ENCODE measurements at regions not wholly inside any gene's neighbourhood (a gene's known extent, or its start where the extent isn't known, plus 50 kb on each side); places are given as distances from the start of the nearest gene placed in this dataset.
"Not testable (repeated sequence)": the region's sequence is repeated elsewhere in the genome, so short reads cannot be mapped to it uniquely, and the experiment has no call there.

DNA sequence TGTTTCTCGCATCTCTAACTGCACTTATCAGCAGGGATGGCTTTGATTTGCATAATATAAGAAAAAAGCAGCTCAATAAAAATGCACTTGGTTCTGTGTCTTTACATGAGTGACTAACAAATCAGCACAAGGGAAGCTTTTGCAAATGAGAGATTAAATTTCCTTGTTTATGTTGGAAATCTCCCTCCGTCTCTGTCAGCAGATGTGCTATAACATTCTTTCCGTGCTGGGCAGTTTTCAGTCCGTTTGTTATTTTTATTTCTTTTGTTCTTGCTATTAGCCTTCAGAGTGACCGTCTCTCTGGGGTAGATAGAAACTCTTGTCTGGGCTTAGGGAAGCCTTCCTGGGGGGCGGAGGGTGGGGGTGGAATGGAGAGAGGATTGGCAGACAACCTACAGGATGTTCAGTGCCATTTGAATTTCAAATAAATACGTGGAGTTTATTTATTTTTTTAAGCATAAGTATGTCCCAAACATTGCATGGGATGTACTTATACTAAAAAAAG, 96.0 kb downstream of the GATA3 start:
- ChIA-PET CTCF (no interaction called here), POLR2A (no interaction called here)
- H3K4me1 Mint-ChIP-seq, result peaks cover 5% of the 10 kb centered on the region
- DNase-seq (no peak), ATAC-seq (no peak)
- peaks cover 2% of the 10 kb centered on the region for H3K27me3 Mint-ChIP-seq
- intact Hi-C loops (cut with DNase I, micrococcal nuclease), result no loop called here
- H3K9me3 Mint-ChIP-seq (ENCODE audit: low read depth), result no peaks in the 10 kb centered on the region
- H3K4me3 Mint-ChIP-seq, result no peak overlapping the region
- no peak overlapping the region for H3K27ac Mint-ChIP-seq
- no peaks in the 10 kb centered on the region for H3K36me3 Mint-ChIP-seq (ENCODE audit: low read depth)

DNA sequence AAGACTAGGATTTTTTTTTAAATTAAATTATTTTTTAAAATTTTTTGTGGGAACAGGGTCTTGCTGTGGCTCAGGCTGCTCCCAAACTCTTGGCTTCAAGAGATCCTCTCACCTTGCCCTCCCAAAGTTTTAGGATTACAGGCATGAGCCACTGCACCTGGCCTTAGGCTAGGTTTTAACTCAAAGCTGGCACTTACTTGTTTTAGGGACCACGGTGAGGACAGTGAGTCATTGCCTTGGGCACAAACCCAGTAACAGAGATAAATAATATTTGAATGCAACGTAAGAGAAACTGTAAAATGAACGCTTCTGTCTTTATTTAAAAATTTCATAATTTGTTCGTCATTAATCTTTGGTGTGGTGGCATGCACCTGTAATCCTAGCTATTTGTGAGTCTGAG, 96.6 kb downstream of the GATA3 start:
- ATAC-seq (no peak), DNase-seq (no peak)
- Mint-ChIP-seq H3K9me3 (ENCODE audit: low read depth) (no peaks in the 10 kb centered on the region), H3K4me3 (no peak overlapping the region), H3K4me1 (peaks cover 5% of the 10 kb centered on the region), H3K36me3 (ENCODE audit: low read depth) (no peaks in the 10 kb centered on the region), H3K27me3 (peaks cover 2% of the 10 kb centered on the region), H3K27ac (no peak overlapping the region)
- intact Hi-C loops (cut with DNase I, micrococcal nuclease), result no loop called here
- ChIA-PET CTCF (interaction anchor here (0.9 kb wide), 1 partner anchor 45 kb away, joined by 3 read pairs; no protein-coding TSS in a partner anchor), POLR2A (no interaction called here)

DNA sequence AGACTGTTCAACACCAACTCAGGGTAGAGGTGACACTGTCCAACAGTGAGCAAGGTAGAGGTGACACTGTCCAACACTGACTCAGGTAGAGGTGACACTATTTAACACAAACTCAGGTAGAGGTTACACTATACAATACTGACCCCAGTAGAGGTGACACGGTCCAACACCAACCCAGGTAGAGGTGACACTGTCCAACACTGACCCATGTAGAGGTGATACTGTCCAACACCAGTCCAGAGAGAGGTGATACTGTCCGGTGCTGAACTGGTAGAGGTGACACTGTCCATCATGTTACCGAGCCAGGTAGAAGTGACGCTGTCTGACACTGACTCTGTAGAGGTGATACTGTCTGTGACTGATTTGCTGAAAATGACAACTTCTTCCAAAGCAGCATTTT, 102.4 kb downstream of the GATA3 start:
- H3K4me3 Mint-ChIP-seq, result no peak overlapping the region

DNA sequence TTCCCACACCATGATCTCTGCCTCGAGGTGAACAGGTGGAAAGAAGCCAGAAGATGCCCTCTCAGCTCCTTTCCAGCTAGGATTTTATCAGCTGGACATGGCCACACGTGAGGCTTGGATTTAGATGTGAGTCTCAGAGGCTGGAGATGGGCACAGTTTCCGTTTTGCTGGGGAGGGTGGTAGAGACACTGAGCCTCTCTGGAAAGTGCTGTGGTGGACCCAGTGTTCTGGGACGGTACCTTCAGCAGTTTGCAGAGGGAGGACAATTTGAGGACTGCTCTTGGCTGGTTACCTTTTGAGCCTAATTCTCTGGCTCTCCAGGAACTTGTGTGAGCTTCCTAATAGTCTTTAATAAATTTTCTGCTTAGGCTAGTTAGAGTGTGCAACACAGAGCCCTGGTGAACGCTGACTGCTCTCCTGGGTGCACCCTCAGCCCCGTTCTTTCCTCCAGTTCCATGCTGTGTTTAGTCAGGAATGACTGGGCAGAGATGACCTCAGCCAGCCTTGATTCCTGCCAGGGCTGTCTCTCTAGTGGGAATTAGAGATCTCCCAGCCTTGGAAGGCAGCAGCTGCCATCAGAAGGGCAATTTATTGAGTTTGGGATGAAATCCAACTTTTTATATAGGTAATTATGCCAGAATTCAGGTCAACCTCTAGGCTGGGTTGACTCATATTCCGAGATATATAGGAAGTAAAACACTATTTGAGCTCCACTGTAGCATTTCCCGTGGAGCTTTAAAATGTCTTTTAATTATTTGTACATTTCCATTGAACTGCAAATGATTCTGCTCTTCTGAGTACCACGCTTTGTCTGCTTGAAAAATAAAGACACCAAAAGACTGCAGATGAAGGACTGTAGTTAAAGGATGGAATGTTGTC, 103.9 kb downstream of the GATA3 start:
- Mint-ChIP-seq H3K27me3 (peaks cover 3% of the 10 kb centered on the region), H3K27ac (no peak overlapping the region), H3K9me3 (ENCODE audit: low read depth) (no peaks in the 10 kb centered on the region), H3K36me3 (ENCODE audit: low read depth) (no peaks in the 10 kb centered on the region), H3K4me3 (no peak overlapping the region), H3K4me1 (peaks cover 17% of the 10 kb centered on the region)
- ChIA-PET POLR2A (no interaction called here), CTCF (interaction anchor here (0.8 kb wide), 1 partner anchor 11 kb away, joined by 5 read pairs; no protein-coding TSS in a partner anchor)
- intact Hi-C loops (cut with DNase I, micrococcal nuclease), result no loop called here
- ATAC-seq (no peak), DNase-seq (no peak)

More for the DNA sequence above, 102.4 kb downstream of the GATA3 start:
- Mint-ChIP-seq H3K4me1 (peaks cover 17% of the 10 kb centered on the region), H3K36me3 (ENCODE audit: low read depth) (no peaks in the 10 kb centered on the region), H3K9me3 (ENCODE audit: low read depth) (no peaks in the 10 kb centered on the region), H3K27me3 (peaks cover 3% of the 10 kb centered on the region), H3K27ac (no peak overlapping the region)
- intact Hi-C loops (cut with DNase I, micrococcal nuclease), result no loop called here
- POLR2A ChIA-PET, result no interaction called here
- DNase-seq, result no peak
- CTCF ChIA-PET, result no interaction called here
- no peak for ATAC-seq

DNA sequence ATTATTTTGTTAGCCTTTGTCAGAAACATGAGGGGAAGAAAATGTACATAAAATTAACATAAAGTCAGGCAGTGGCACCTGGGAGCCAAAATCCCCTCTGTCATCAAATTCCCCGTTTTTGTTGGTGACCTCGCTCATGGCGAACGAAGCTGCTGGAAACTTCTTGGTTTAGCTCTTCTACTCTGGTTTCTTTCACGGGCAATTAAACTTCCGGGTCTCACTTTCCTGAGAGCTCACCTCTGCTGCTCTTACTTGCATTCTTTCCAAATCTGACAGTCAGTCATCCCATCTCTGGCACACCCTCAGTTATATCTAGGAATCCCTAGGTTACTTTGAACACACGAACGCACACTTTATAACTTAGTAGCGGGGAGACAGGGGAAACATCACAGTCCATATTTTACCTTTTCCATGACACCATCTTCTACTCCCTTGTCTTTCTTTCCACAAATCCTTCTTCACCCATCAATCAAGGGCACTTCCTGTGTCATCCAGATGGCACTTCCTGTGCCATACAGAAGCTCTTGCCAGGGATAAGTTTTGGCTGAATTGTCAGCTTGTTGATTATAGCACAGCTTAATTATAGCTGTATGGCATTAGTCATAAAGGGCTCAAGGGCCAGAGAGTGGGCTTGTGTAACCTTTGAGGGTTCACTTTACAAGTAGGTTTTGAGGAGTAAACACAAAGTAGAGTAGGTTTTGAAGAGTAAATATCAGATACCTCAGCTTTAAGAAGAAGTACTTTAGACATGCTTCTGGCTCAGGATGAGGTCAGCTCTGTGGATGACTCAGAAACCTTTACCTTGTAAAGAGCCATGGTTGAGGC, 105.1 kb downstream of the GATA3 start:
- ChIA-PET POLR2A (no interaction called here), CTCF (interaction anchor here (0.6 to 0.7 kb wide), 2 partner anchors 21 to 22 kb away, joined by 3 to 6 read pairs; no protein-coding TSS in a partner anchor)
- H3K4me1 Mint-ChIP-seq, result peaks cover 11% of the 10 kb centered on the region
- H3K36me3 Mint-ChIP-seq (ENCODE audit: low read depth), result no peaks in the 10 kb centered on the region
- H3K4me3 Mint-ChIP-seq, result no peak overlapping the region
- intact Hi-C loops (cut with DNase I, micrococcal nuclease), result no loop called here
- peaks cover 3% of the 10 kb centered on the region for H3K27me3 Mint-ChIP-seq
- ATAC-seq (peak; percentile 93), DNase-seq (peak; percentile 14)
- peak overlapping the region; percentile 53 for H3K27ac Mint-ChIP-seq
- no peaks in the 10 kb centered on the region for H3K9me3 Mint-ChIP-seq (ENCODE audit: low read depth)

DNA sequence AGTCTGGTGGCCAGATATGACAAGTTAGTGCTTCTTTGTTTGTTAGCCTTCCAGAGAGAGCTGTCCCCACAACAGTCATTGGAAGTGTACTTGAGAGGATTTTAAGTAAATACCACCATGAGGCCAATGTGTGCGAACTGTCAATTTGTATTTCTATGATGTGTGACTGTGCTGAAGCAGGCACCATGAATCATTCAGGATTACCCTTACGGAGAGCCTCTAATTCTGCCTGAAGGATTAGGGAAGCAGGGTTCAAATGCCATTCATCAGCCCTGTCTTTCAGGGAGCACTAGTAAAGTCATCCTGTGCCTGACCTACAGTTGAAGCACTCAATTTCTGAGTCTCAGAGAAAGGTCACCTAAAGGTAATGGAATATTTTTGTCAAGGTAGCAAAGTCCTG, 109.3 kb downstream of the GATA3 start:
- POLR2A ChIA-PET, result no interaction called here
- peaks cover 4% of the 10 kb centered on the region for H3K36me3 Mint-ChIP-seq (ENCODE audit: low read depth)
- peaks cover 11% of the 10 kb centered on the region for H3K4me1 Mint-ChIP-seq

DNA sequence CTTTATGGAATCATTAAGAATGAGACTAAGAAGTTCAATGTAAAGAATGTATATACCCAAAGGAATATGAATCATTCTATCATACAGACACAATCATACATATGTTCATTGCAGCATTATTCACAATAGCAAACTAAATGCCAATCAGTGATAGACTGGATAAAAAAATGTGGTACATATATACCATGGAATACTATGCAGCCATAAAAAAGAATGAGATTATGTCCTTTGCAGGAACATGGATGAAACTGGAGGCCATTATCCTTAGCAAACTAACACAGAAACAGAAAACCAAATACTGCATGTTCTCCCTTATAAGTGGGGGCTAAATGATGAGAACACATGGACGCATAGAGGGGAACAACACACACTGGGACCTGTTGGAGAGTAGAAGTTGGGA, 110.2 kb downstream of the GATA3 start:
- POLR2A ChIA-PET, CTCF ChIA-PET: not testable (repeated sequence)

More for the DNA sequence above, 109.3 kb downstream of the GATA3 start:
- Mint-ChIP-seq H3K4me3 (no peak overlapping the region), H3K27me3 (peaks cover 3% of the 10 kb centered on the region), H3K27ac (no peak overlapping the region), H3K9me3 (ENCODE audit: low read depth) (peaks cover 14% of the 10 kb centered on the region)
- CTCF ChIA-PET, result no interaction called here
- ATAC-seq (no peak), DNase-seq (no peak)
- intact Hi-C loops (cut with DNase I, micrococcal nuclease), result no loop called here

DNA sequence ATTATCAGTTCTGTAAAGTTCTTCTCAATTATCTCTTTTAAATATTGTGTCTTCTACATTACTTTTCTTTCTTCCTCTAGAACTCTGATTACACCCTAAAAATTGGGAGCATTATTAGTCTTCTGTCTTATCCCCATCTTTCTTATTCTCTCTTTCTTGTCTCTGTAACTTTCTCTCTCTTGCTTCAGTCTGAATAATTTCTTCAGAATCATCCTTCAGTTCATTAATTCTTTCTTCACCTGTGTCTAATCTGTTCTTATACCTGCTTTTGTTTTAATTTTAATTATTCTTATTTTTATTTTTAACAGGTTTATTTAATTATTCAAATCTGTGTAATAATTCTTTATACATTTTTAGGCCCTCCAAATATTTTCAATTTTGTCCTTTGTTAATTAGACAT, 114.3 kb downstream of the GATA3 start:
- no peaks in the 10 kb centered on the region for H3K27me3 Mint-ChIP-seq
- no peak overlapping the region for H3K4me3 Mint-ChIP-seq
- CTCF ChIA-PET, result no interaction called here
- H3K27ac Mint-ChIP-seq, result no peak overlapping the region
- peaks cover 20% of the 10 kb centered on the region for H3K9me3 Mint-ChIP-seq (ENCODE audit: low read depth)
- DNase-seq (no peak), ATAC-seq (no peak)
- intact Hi-C loops (cut with DNase I, micrococcal nuclease), result no loop called here
- H3K4me1 Mint-ChIP-seq, result no peaks in the 10 kb centered on the region
- peaks cover 4% of the 10 kb centered on the region for H3K36me3 Mint-ChIP-seq (ENCODE audit: low read depth)
- POLR2A ChIA-PET, result no interaction called here

More for the DNA sequence above, 110.2 kb downstream of the GATA3 start:
- intact Hi-C loops (cut with DNase I, micrococcal nuclease); H3K27ac Mint-ChIP-seq; H3K4me1 Mint-ChIP-seq; ATAC-seq; H3K4me3 Mint-ChIP-seq; H3K27me3 Mint-ChIP-seq; DNase-seq; H3K36me3 Mint-ChIP-seq (ENCODE audit: low read depth): not testable (repeated sequence)
- peaks cover 20% of the 10 kb centered on the region for H3K9me3 Mint-ChIP-seq (ENCODE audit: low read depth)

DNA sequence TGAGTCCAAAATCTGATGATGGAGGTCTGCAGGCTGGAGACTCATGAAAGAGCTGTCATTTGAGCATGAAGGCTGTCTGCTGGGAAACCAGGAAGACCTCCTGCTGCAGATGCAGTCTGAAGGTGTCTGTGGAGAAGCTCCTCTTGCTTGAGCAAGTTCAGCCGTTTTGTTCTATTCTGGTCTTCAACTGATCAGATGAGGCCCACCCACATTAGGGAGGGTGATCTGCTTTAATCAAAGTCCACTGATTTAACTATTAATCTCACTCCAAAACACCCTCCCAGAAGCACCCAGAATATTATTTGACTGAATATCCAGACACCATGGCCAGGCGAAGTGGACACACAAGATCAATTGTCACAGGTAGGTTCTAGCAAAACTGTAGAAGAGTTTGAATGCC, 116.5 kb downstream of the GATA3 start:
- CTCF ChIA-PET, result interaction anchor here (1.0 kb wide), 1 partner anchor 9 kb away, joined by 3 read pairs; no protein-coding TSS in a partner anchor
- ATAC-seq, result no peak

DNA sequence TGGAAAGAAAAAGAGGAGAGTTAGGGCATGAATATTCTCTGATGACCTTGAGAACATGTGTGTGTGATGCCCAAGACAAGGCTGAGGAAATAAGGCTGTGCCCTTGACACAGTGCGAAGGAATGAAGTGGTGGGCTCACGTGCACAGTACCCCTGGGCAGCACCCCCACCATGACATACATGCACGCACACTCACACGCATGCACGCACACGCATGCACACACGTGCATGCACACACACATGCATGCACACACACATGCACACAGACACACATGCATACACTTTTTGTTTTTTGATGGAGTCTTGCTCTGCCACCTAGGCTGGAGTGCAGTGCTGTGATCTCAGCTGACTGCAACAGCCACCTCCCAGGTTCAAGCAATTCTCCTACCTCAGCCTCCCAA, 118.1 kb downstream of the GATA3 start:
- no peak overlapping the region for H3K4me3 Mint-ChIP-seq
- no peak for DNase-seq
- H3K27ac Mint-ChIP-seq, result no peak overlapping the region
- no peak for ATAC-seq
- POLR2A ChIA-PET, result no interaction called here
- H3K27me3 Mint-ChIP-seq, result no peaks in the 10 kb centered on the region
- CTCF ChIA-PET, result interaction anchor here (1.2 kb wide), 1 partner anchor 8 kb away, joined by 3 read pairs; no protein-coding TSS in a partner anchor
- H3K36me3 Mint-ChIP-seq (ENCODE audit: low read depth), result peaks cover 4% of the 10 kb centered on the region
- H3K4me1 Mint-ChIP-seq, result no peaks in the 10 kb centered on the region
- intact Hi-C loops (cut with DNase I, micrococcal nuclease), result no loop called here
- peaks cover 13% of the 10 kb centered on the region for H3K9me3 Mint-ChIP-seq (ENCODE audit: low read depth)

More for the DNA sequence above, 116.5 kb downstream of the GATA3 start:
- intact Hi-C loops (cut with DNase I, micrococcal nuclease), result no loop called here
- no peak overlapping the region for H3K27ac Mint-ChIP-seq
- POLR2A ChIA-PET, result no interaction called here
- DNase-seq, result no peak
- H3K27me3 Mint-ChIP-seq, result no peaks in the 10 kb centered on the region
- no peaks in the 10 kb centered on the region for H3K4me1 Mint-ChIP-seq
- H3K36me3 Mint-ChIP-seq (ENCODE audit: low read depth), result peaks cover 4% of the 10 kb centered on the region
- peaks cover 16% of the 10 kb centered on the region for H3K9me3 Mint-ChIP-seq (ENCODE audit: low read depth)
- H3K4me3 Mint-ChIP-seq, result no peak overlapping the region

DNA sequence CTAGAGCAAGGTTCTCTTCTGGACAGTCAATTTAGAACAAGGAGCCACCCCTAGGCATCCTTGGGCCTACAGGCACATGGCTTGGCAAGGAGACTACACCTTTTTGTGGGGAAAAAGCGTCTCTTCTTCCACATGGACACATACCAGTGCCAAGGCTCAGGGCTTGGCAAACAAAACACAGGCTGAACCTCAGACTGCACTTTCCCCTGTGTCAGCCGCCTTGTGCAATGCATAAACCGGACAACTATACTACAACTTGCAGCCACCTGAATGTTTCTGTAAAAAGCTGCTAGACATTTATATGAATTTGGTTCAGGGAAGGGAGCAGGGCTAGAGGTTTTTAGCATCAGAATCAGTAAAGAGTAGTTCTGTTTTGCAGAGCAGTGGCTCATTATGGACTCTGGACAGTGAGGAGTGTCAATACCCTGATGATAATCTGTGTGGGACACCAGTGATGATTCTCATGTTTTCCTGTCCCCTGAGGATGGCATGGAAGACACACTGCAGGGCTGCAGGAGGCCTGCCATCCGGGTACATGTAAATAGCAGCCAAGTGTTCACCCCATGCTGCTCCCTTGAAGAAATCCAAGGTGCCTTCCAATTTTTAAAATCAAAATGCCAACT, 118.9 kb downstream of the GATA3 start:
- DNase-seq (no peak), ATAC-seq (no peak)
- Mint-ChIP-seq H3K27ac (no peak overlapping the region), H3K27me3 (no peaks in the 10 kb centered on the region), H3K36me3 (ENCODE audit: low read depth) (peaks cover 4% of the 10 kb centered on the region), H3K9me3 (ENCODE audit: low read depth) (peaks cover 11% of the 10 kb centered on the region), H3K4me3 (no peak overlapping the region), H3K4me1 (no peaks in the 10 kb centered on the region)
- POLR2A ChIA-PET, result no interaction called here
- intact Hi-C loops (cut with DNase I, micrococcal nuclease), result no loop called here
- CTCF ChIA-PET, result interaction anchor here (0.6 kb wide), 1 partner anchor 117 kb away, joined by 3 read pairs; no protein-coding TSS in a partner anchor
